ENCODE measurements at regions not wholly inside any gene's neighbourhood (a gene's known extent, or its start where the extent isn't known, plus 50 kb on each side); places are given as distances from the start of the nearest gene placed in this dataset.

DNA sequence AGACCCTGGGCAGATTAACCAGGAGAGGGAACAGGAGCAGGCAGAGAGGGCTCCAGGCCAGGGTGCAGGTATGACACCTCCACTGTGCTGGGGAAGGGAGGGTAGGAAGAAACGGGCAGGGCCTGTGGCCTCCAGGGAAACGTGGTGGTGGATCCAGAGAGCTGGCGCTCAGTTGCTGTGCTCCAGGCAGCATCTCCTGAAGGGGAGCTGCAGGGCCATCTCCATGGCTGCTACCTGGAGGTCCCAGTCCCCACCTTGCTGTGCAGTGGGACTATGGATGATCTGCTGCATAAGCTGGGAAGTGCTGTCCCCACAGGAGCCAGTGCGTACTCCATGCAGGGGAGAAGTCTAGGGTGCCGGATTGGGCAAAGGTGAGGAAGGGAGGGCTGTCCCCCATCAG is 125.9 kb upstream of the RUNX3 start:
- Histone ChIP-seq H3K36me3 (no peaks in the 10 kb centered on the region), H3K27ac (no peak overlapping the region), H3K4me1 (no peaks in the 10 kb centered on the region), H3K4me3 (no peak overlapping the region), H3K9me3 (no peaks in the 10 kb centered on the region), H3K27me3 (no peaks in the 10 kb centered on the region)
- ATAC-seq (no peak), DNase-seq (no peak)
- TF ChIP-seq POLR2A (IDR thresholded peaks at IDR 0.05): no peak
- TF ChIP-seq, protein P1, sequence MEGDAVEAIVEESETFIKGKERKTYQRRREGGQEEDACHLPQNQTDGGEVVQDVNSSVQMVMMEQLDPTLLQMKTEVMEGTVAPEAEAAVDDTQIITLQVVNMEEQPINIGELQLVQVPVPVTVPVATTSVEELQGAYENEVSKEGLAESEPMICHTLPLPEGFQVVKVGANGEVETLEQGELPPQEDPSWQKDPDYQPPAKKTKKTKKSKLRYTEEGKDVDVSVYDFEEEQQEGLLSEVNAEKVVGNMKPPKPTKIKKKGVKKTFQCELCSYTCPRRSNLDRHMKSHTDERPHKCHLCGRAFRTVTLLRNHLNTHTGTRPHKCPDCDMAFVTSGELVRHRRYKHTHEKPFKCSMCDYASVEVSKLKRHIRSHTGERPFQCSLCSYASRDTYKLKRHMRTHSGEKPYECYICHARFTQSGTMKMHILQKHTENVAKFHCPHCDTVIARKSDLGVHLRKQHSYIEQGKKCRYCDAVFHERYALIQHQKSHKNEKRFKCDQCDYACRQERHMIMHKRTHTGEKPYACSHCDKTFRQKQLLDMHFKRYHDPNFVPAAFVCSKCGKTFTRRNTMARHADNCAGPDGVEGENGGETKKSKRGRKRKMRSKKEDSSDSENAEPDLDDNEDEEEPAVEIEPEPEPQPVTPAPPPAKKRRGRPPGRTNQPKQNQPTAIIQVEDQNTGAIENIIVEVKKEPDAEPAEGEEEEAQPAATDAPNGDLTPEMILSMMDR (IDR thresholded peaks at IDR 0.05 in 4 of 5, conservative IDR thresholded peaks at IDR 0.05 in 1 of 5): no peak
- in situ Hi-C loops (cut with MboI; ENCODE audit: low sequenced_read_pairs in 4 of 4) (no loop called here), intact Hi-C loops (cut with DNase I; ENCODE audit: low total_unique reads) (no loop called here)

DNA sequence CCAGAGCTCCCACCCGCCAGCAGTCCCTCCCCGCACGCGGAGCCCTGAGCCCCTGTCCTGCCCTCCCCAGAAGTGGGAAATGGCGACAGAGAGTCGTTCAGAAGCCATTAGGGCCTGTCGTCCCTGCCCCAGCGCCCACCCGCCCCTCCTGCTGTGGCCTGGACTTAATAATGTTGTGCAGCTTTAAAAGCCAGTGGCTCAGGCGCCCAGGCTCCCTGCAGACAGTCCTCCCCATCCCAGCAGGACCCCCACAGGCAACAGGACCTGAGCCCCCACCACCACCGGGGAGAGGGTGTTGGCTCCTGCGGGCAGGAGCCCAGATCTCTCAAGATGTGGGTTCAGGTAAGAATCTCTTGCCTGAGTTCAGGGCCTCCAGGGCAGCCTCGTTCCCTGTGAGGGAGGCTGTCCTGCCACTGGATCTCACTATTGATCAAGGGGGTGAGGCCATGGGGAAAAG is 125.3 kb upstream of the RUNX3 start:
- Histone ChIP-seq H3K27ac (no peak overlapping the region), H3K4me3 (no peak overlapping the region), H3K9me3 (no peaks in the 10 kb centered on the region), H3K4me1 (no peaks in the 10 kb centered on the region), H3K27me3 (no peaks in the 10 kb centered on the region), H3K36me3 (no peaks in the 10 kb centered on the region)
- no peak for TF ChIP-seq POLR2A (IDR thresholded peaks at IDR 0.05)
- TF ChIP-seq, protein P1 (IDR thresholded peaks at IDR 0.05 in 4 of 5, conservative IDR thresholded peaks at IDR 0.05 in 1 of 5): no peak
- intact Hi-C loops (cut with DNase I; ENCODE audit: low total_unique reads): no loop called here
- ATAC-seq: no peak
- no peak for DNase-seq
- in situ Hi-C loops (cut with MboI; ENCODE audit: low sequenced_read_pairs in 4 of 4): no loop called here

DNA sequence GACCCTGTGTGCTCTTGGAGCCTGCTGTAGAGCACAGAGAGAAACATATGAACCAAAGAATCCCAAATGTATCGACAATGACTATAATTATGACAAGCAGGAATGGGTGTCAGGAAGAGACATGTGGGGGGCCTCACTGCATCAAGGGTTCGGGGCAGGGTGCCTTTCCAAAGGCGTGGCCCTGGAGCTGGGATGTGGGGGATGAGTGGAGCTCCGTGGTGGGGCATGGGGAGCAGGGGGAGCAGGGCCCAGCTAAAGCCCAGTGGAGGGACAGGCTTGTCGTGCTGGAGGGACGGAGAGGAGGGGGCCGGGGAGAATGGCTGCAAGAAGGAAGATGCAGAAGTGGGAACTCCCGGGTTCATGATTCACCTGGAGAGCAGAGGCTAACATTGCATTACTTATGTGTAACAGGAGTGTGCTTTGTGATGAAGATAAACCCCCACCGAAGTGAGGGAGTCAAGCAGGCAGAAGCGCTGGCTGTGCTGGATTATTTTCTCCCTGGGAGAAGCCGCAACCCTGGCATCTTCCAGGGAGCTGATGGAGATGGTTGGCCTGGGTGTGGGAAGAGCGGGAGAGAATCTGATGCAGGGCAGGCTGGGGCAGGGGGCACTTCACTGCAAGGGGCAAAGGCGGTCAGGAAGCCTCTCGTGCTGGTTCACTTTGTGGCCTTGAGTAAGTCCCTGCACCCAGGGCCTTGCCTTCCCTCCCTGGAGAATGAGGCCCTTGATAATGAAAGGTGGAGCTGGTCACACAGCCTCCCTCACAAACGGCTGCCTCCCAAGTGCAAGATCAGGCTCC is 124.6 kb upstream of the RUNX3 start:
- no peak overlapping the region for H3K27ac ChIP-seq
- no peak for TF ChIP-seq POLR2A (IDR thresholded peaks at IDR 0.05)
- TF ChIP-seq, protein P1 (IDR thresholded peaks at IDR 0.05 in 4 of 5, conservative IDR thresholded peaks at IDR 0.05 in 1 of 5): no peak
- intact Hi-C loops (cut with DNase I; ENCODE audit: low total_unique reads): no loop called here
- peaks cover 4 to 6% of the 10 kb centered on the region in 2 donors for H3K4me1 ChIP-seq
- ATAC-seq: no peak
- no peak for DNase-seq
- H3K4me3 ChIP-seq: no peak overlapping the region
- no peaks in the 10 kb centered on the region for H3K36me3 ChIP-seq
- no peaks in the 10 kb centered on the region for H3K9me3 ChIP-seq
- H3K27me3 ChIP-seq: no peaks in the 10 kb centered on the region
- in situ Hi-C loops (cut with MboI; ENCODE audit: low sequenced_read_pairs in 4 of 4): no loop called here

DNA sequence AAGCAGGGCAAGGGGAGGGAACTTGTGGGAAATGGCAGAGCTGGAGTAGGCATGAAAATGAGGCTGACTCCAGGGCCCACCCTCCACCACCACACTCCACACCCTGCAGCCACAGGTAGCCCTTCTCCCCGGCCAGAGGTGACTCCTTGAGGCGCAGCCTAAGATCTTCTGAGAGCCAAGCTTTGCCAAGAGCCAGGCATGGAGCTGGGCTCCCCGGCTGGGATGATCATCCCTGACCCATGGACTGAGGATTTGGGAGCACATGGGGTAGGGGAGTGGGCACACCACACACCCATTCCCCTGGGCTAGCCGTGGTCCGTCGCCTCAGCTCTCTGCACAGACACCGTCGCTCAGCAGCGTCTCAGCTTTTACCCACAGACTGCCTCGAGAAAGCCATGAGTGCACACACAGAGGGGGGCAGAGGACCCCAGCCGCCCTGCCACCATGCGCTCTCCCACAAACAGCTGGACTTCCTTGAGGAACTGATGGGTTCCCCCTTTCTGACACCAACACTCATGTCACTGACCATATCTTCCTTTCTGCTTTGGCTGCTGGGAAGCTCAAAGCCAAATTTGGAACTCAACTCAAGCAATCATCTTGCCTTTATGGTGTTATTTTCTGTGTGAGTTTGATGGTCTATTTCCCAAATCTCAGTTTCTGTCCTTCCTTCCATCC is 123.6 kb upstream of the RUNX3 start:
- peaks cover 14 to 15% of the 10 kb centered on the region in 2 donors for H3K4me1 ChIP-seq
- no peak for TF ChIP-seq POLR2A (IDR thresholded peaks at IDR 0.05)
- TF ChIP-seq, protein P1 (IDR thresholded peaks at IDR 0.05 in 4 of 5, conservative IDR thresholded peaks at IDR 0.05 in 1 of 5): no peak
- ATAC-seq (no peak), DNase-seq (no peak)
- no peaks in the 10 kb centered on the region for H3K36me3 ChIP-seq
- H3K4me3 ChIP-seq: no peak overlapping the region
- no peaks in the 10 kb centered on the region for H3K9me3 ChIP-seq
- no peak overlapping the region for H3K27ac ChIP-seq
- H3K27me3 ChIP-seq: no peaks in the 10 kb centered on the region
- in situ Hi-C loops (cut with MboI; ENCODE audit: low sequenced_read_pairs in 4 of 4): no loop called here
- intact Hi-C loops (cut with DNase I; ENCODE audit: low total_unique reads): no loop called here
